ENCODE measurements at regions not wholly inside any gene's neighbourhood (a gene's known extent, or its start where the extent isn't known, plus 50 kb on each side); places are given as distances from the start of the nearest gene placed in this dataset.

GRCh38 chr12:73547421-73547820 lies 990.2 kb upstream of the ATXN7L3B start:
- TF ChIP-seq CTCF (IDR thresholded peaks at IDR 0.05) (no peak), CBX8 (IDR thresholded peaks at IDR 0.05) (no peak), ZSCAN20 (CRISPR knock-in tag; IDR thresholded peaks at IDR 0.05) (no peak)

Measured in A549 (cell line).